HEK293 (cell line): ENCODE measurements at regions not wholly inside any gene's neighbourhood (a gene's known extent, or its start where the extent isn't known, plus 50 kb on each side); places are given as distances from the start of the nearest gene placed in this dataset.

Experiments
- CTCF ChIA-PET: fragments of 350-600 bp; formaldehyde crosslinking; extraction: SDS; loops from one replicate; lab custom pipeline; 2021; ENCODE audit warnings: antibody characterized with exemption; lab: Yijun Ruan, JAX
- POLR2A ChIA-PET: fragments of 300-600 bp; formaldehyde crosslinking; extraction: SDS; loops from one replicate; lab custom pipeline; 2020; ENCODE audit warnings: antibody characterized with exemption, inconsistent platforms; lab: Yijun Ruan, JAX
- H3K27ac ChIP-seq: fragments of 200-500 bp; sonication (Bioruptor generic); 2 replicates; pipeline ENCODE4 v1.5.1; 2014; ENCODE audit warnings: low read depth, low read length, control low read depth, inconsistent platforms; ENCODE audit errors: extremely low read depth
- H3K36me3 ChIP-seq, 2 experiments: fragments of 200-500 bp in 1 of 2; sonication (Bioruptor generic) in 1 of 2; 1 replicate in 1 of 2; 2 replicates in 1 of 2; pipeline ENCODE4 v1.5.1; 2014 to 2017; ENCODE audit warnings: inconsistent platforms in 2 of 2, low read length in 2 of 2; ENCODE audit not compliant: control insufficient read depth in 2 of 2, insufficient read depth in 1 of 2
- H3K4me1 ChIP-seq: fragments of 200-500 bp; sonication (Bioruptor generic); 2 replicates; pipeline ENCODE4 v1.5.1; 2014; ENCODE audit warnings: mild to moderate bottlenecking, low read length, inconsistent platforms; ENCODE audit not compliant: control insufficient read depth, insufficient read depth
- H3K4me3 ChIP-seq: 2 replicates; pipeline ENCODE4 v1.5.1; 2011; ENCODE audit warnings: low read depth, mild to moderate bottlenecking, control low read depth, low read length, moderate library complexity
- H3K9me3 ChIP-seq: fragments of 200-500 bp; sonication (Bioruptor generic); 2 replicates; pipeline ENCODE4 v1.5.1; 2014; ENCODE audit warnings: low read depth, low read length, inconsistent platforms; ENCODE audit not compliant: control insufficient read depth, insufficient read depth
- AEBP2 ChIP-seq: fragments of 450-650 bp; formaldehyde crosslinking; IDR thresholded peaks from 2 replicates; pipeline ENCODE4 v1.5.1; 2016; ENCODE audit warnings: missing biosample characterization, missing genetic modification characterization, borderline replicate concordance
- HOXC10 ChIP-seq: sonication (generic); formaldehyde crosslinking; IDR thresholded peaks from 2 replicates; pipeline ENCODE4 v1.8.1; 2023; ENCODE audit warnings: mild to moderate bottlenecking, missing genetic modification reagents
- KLF1 ChIP-seq: fragments of 450-650 bp; formaldehyde crosslinking; IDR thresholded peaks from 2 replicates; pipeline ENCODE4 v1.5.1; 2016; ENCODE audit warnings: missing biosample characterization, missing genetic modification characterization
- KLF9 ChIP-seq: fragments of 450-650 bp; formaldehyde crosslinking; IDR thresholded peaks from 2 replicates; pipeline ENCODE4 v1.5.1; 2016; ENCODE audit warnings: missing biosample characterization, missing genetic modification characterization, low read depth
- SP3 ChIP-seq: fragments of 450-650 bp; formaldehyde crosslinking; IDR thresholded peaks from 2 replicates; pipeline ENCODE4 v1.5.1; 2016; ENCODE audit warnings: missing biosample characterization, missing genetic modification characterization
- ZBTB1 ChIP-seq: fragments of 450-650 bp; formaldehyde crosslinking; IDR thresholded peaks from 2 replicates; pipeline ENCODE4 v1.5.1; 2016; ENCODE audit warnings: missing biosample characterization, missing genetic modification characterization
- ZBTB48 ChIP-seq: fragments of 450-650 bp; formaldehyde crosslinking; IDR thresholded peaks from 2 replicates; pipeline ENCODE4 v1.5.1; 2016; ENCODE audit warnings: missing biosample characterization, missing genetic modification characterization
- ZNF248 ChIP-seq: fragments of 450-650 bp; formaldehyde crosslinking; IDR thresholded peaks from 2 replicates; pipeline ENCODE4 v1.5.1; 2017; ENCODE audit warnings: missing biosample characterization, missing genetic modification characterization
- ZNF404 ChIP-seq: fragments of 450-650 bp; formaldehyde crosslinking; IDR thresholded peaks from 2 replicates; pipeline ENCODE4 v1.5.1; 2017; ENCODE audit warnings: missing biosample characterization, missing genetic modification characterization
- ZNF433 ChIP-seq: fragments of 450-650 bp; formaldehyde crosslinking; IDR thresholded peaks from 2 replicates; pipeline ENCODE4 v1.5.1; 2016; ENCODE audit warnings: missing biosample characterization, missing genetic modification characterization, low read depth
- ZNF792 ChIP-seq: fragments of 450-650 bp; formaldehyde crosslinking; IDR thresholded peaks from 2 replicates; pipeline ENCODE4 v1.5.1; 2016; ENCODE audit warnings: missing biosample characterization, missing genetic modification characterization
- ZSCAN5A ChIP-seq: fragments of 450-650 bp; formaldehyde crosslinking; IDR thresholded peaks from 2 replicates; pipeline ENCODE4 v1.5.1; 2016; ENCODE audit warnings: missing biosample characterization, missing genetic modification characterization
- TF ChIP-seq, protein P1 (sequence below): fragments of 450-650 bp; formaldehyde crosslinking; IDR thresholded peaks from 2 replicates; pipeline ENCODE4 v1.5.1; 2016; ENCODE audit warnings: missing biosample characterization, missing genetic modification characterization
- TF ChIP-seq, protein P2 (sequence below): fragments of 450-650 bp; formaldehyde crosslinking; IDR thresholded peaks from 2 replicates; pipeline ENCODE4 v1.5.1; 2016; ENCODE audit warnings: missing biosample characterization, missing genetic modification characterization

DNA sequence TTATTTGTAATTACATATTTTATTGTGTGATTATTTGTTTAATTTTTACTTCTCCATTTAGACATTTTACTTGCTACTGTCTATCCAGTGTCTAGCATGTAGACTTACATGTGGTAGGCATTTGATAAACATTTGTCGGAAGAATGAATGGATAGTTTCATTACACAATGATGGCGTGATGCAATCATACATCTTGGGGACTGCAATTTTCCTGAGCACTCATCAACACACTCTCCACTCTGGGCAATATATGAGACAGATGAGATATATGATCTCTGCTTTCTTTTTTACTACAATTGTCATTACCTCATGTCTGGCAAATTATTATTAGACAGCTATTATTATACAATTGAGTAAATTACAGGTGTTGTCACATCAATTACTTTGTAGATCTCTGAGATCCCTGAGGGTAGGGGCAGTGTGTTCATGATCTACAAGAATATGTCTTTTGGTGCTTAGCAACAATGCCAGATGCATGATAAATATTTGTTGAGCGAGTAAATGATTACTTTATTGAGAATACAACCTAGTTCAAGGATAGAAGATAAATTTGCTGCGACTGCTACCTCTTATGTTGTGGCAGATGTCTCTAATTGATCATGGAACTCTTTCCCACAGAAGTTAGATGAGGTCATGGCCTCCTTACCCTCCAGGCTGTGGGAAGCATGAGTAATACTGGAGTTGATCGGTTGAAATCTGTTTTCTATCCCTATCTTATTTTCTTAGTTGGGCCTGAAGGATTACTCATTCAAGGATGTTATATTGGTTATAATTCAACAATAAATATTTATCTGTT, 416.0 kb downstream of the LRIG3 start (continued):
- TF ChIP-seq ZSCAN5A (tag by site-specific recombination): no peak
- no peak for TF ChIP-seq ZNF792 (tag by site-specific recombination)
- no peak for TF ChIP-seq KLF1 (tag by site-specific recombination)
- no peak for TF ChIP-seq ZBTB48 (tag by site-specific recombination)
- no peak for TF ChIP-seq ZNF404 (tag by site-specific recombination)
- TF ChIP-seq, protein P1, sequence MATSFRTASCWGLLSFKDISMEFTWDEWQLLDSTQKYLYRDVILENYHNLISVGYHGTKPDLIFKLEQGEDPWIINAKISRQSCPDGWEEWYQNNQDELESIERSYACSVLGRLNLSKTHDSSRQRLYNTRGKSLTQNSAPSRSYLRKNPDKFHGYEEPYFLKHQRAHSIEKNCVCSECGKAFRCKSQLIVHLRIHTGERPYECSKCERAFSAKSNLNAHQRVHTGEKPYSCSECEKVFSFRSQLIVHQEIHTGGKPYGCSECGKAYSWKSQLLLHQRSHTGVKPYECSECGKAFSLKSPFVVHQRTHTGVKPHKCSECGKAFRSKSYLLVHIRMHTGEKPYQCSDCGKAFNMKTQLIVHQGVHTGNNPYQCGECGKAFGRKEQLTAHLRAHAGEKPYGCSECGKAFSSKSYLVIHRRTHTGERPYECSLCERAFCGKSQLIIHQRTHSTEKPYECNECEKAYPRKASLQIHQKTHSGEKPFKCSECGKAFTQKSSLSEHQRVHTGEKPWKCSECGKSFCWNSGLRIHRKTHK (tag by site-specific recombination): no peak
- TF ChIP-seq, protein P2, sequence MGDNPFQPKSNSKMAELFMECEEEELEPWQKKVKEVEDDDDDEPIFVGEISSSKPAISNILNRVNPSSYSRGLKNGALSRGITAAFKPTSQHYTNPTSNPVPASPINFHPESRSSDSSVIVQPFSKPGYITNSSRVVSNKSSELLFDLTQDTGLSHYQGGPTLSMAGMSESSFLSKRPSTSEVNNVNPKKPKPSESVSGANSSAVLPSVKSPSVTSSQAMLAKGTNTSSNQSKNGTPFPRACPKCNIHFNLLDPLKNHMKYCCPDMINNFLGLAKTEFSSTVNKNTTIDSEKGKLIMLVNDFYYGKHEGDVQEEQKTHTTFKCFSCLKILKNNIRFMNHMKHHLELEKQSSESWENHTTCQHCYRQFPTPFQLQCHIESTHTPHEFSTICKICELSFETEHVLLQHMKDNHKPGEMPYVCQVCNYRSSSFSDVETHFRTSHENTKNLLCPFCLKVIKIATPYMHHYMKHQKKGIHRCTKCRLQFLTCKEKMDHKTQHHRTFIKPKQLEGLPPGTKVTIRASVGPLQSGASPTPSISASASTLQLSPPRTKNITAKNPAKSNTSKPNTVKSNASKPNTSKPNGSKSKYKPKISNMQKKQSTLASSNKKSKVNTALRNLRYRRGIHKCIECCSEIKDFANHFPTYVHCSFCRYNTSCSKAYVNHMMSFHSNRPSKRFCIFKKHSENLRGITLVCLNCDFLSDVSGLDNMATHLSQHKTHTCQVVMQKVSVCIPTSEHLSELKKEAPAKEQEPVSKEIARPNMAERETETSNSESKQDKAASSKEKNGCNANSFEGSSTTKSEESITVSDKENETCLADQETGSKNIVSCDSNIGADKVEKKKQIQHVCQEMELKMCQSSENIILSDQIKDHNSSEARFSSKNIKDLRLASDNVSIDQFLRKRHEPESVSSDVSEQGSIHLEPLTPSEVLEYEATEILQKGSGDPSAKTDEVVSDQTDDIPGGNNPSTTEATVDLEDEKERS (tag by site-specific recombination): no peak
- TF ChIP-seq ZNF248 (tag by site-specific recombination): no peak
- TF ChIP-seq ZNF433 (tag by site-specific recombination): no peak
- no peak for TF ChIP-seq KLF9
- no peak for TF ChIP-seq HOXC10 (CRISPR knock-in tag)
- TF ChIP-seq, all 188 proteins: peak for 0

- Histone ChIP-seq H3K9me3 (no peaks in the 10 kb centered on the region), H3K4me3 (no peak overlapping the region), H3K36me3 (no peaks in the 10 kb centered on the region), H3K27ac (no peak overlapping the region), H3K4me1 (no peaks in the 10 kb centered on the region)
- ChIA-PET CTCF (interaction anchor here (1.1 kb wide), 1 partner anchor 31 kb away, joined by 3 read pairs; no protein-coding TSS in a partner anchor), POLR2A (no interaction called here)
- no peak for TF ChIP-seq ZBTB1
- no peak for TF ChIP-seq KLF1 (tag by site-specific recombination)
- no peak for TF ChIP-seq AEBP2 (tag by site-specific recombination)
- no peak for TF ChIP-seq SP3 (tag by site-specific recombination)
Observed at GRCh38 chr12:58509116-58509885, 411.0 kb downstream of the LRIG3 start.
